SK-N-MC (cell line): ENCODE measurements at regions not wholly inside any gene's neighbourhood (a gene's known extent, or its start where the extent isn't known, plus 50 kb on each side); places are given as distances from the start of the nearest gene placed in this dataset.

Experiments used
- EZH2 ChIP-seq: fragments of 200-600 bp; sonication (generic); IDR thresholded peaks from one replicate; pipeline ENCODE4 v1.6.1; 2017; ENCODE audit warnings: antibody characterized with exemption
- POLR2AphosphoS5 ChIP-seq: IDR thresholded peaks from 2 replicates; pipeline ENCODE4 v1.6.1; 2012; ENCODE audit warnings: mild to moderate bottlenecking, low read depth, low read length, borderline replicate concordance

GRCh38 chr17:77444984-77445759, 304.4 kb downstream of the SEC14L1 start:
- TF ChIP-seq POLR2AphosphoS5 (no peak), EZH2 (no peak)
